Esophagus squamous epithelium (tissue), 5 donors: ENCODE measurements at regions not wholly inside any gene's neighbourhood (a gene's known extent, or its start where the extent isn't known, plus 50 kb on each side); places are given as distances from the start of the nearest gene placed in this dataset.

ENCODE experiments used
- DNase-seq: peaks from one replicate; lab custom pipeline; 2025; lab: John Stamatoyannopoulos, UW
- H3K27ac ChIP-seq, 4 donors: fragments of 200-600 bp; sonication (generic); one replicate each; pipeline ENCODE4 v1.5.1; 2016 to 2019; ENCODE audit warnings: mild to moderate bottlenecking in 1 of 4
- H3K27me3 ChIP-seq, 4 donors: fragments of 200-600 bp; sonication (generic); 1 replicate in 3 of 4; 2 replicates in 1 of 4; pipeline versions ENCODE4 v1.5.1 to v1.6.0; 2017 to 2021; ENCODE audit warnings: antibody characterized with exemption in 1 of 4
- H3K36me3 ChIP-seq, 3 donors: fragments of 200-600 bp; sonication (generic); one replicate each; pipeline ENCODE4 v1.5.1; 2016 to 2019
- H3K4me1 ChIP-seq, 3 donors: fragments of 200-600 bp; sonication (generic); one replicate each; pipeline ENCODE4 v1.5.1; 2017 to 2019
- H3K4me3 ChIP-seq, 4 donors: fragments of 200-600 bp; sonication (generic); 1 replicate in 3 of 4; 2 replicates in 1 of 4; pipeline ENCODE4 v1.5.1; 2016 to 2019; ENCODE audit warnings: mild to moderate bottlenecking in 2 of 4, moderate library complexity in 1 of 4
- H3K9me3 ChIP-seq, 3 donors: fragments of 200-600 bp; sonication (generic); one replicate each; pipeline ENCODE4 v1.5.1; 2016 to 2019
- POLR2A ChIP-seq, 4 donors: fragments of 450-650 bp; IDR thresholded peaks; one replicate each; pipeline ENCODE4 v1.6.1; 2017; ENCODE audit warnings: antibody characterized with exemption in 4 of 4, mild to moderate bottlenecking in 4 of 4, moderate library complexity in 3 of 4
- WGBS, 2 donors: methylation state at CpG; one replicate each; pipeline ENCODE4 v1.1.5; 2018; 5-methylcytosine and 5-hydroxymethylcytosine counted together
- intact Hi-C: fragments of 100-400 bp; cut with DNase I; formaldehyde crosslinking; loops from one replicate; pipeline ENCODE4 v1.15.0; 2022
- TF ChIP-seq, protein P1 (sequence below), 6 experiments: fragments of 450-650 bp in 4 of 6; fragments of 200-600 bp in 2 of 6; sonication (generic) in 2 of 6; IDR thresholded peaks; one replicate each; pipeline ENCODE4 v1.5.1; 2016 to 2019; ENCODE audit warnings: antibody characterized with exemption in 6 of 6, mild to moderate bottlenecking in 4 of 6, moderate library complexity in 4 of 6
- donor health status: DM: yes; HTN: yes; CAD: no.

DNA sequence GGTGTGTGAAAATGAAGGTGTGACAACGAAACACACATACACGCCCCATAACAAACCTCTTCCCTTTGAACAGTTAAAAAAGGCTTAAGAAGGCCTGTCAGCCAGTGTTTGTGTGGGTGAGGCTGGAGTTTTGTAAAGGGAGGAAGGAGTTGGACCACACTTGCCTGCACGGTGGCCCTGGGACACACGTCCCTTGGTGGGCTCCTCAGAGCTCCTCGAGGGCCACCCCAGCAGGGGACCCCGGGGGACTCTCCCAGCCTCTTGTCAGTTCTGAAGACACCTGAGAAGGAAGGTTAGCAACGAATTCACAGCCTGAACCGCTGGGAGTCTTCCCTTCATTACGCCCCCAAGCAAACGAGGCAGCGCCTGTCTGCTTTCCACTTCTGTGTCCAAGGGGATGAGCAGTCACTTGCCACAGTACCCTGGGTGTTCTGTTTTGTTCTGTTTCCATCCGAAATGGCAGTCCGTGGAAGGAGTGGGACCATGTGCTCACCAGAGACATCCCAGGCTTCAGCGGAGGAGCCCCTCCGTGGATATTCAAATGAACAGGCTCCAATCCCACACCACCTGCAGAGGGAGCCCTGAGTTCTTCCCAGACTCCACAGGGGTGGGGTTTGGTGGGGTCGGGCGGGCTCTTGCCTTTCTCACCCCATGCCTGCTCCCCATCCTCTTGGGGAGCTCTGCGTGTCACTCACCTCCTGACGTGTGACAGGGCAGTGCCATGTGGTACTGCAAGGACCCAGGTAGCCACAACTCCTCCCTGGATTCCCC, 68.6 kb downstream of the NRN1 start:
- intact Hi-C loops, result no loop called here
- no peak for TF ChIP-seq POLR2A (IDR thresholded peaks at IDR 0.05)
- TF ChIP-seq, protein P1, sequence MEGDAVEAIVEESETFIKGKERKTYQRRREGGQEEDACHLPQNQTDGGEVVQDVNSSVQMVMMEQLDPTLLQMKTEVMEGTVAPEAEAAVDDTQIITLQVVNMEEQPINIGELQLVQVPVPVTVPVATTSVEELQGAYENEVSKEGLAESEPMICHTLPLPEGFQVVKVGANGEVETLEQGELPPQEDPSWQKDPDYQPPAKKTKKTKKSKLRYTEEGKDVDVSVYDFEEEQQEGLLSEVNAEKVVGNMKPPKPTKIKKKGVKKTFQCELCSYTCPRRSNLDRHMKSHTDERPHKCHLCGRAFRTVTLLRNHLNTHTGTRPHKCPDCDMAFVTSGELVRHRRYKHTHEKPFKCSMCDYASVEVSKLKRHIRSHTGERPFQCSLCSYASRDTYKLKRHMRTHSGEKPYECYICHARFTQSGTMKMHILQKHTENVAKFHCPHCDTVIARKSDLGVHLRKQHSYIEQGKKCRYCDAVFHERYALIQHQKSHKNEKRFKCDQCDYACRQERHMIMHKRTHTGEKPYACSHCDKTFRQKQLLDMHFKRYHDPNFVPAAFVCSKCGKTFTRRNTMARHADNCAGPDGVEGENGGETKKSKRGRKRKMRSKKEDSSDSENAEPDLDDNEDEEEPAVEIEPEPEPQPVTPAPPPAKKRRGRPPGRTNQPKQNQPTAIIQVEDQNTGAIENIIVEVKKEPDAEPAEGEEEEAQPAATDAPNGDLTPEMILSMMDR (IDR thresholded peaks at IDR 0.05), result no peak
- 54 to 76% methylated on average over 13 to 19 of the region's 19 CpGs for WGBS, 2 donors
- H3K9me3 ChIP-seq, result no peaks in the 10 kb centered on the region
- H3K4me3 ChIP-seq, result no peak overlapping the region
- H3K27me3 ChIP-seq, result peaks cover 0 to 8% (median 0%) of the 10 kb centered on the region in 4 donors
- H3K27ac ChIP-seq, result no peak overlapping the region
- no peak for DNase-seq
- H3K4me1 ChIP-seq, result peaks cover 0 to 26% (median 0%) of the 10 kb centered on the region in 3 donors
- H3K36me3 ChIP-seq, result no peaks in the 10 kb centered on the region

DNA sequence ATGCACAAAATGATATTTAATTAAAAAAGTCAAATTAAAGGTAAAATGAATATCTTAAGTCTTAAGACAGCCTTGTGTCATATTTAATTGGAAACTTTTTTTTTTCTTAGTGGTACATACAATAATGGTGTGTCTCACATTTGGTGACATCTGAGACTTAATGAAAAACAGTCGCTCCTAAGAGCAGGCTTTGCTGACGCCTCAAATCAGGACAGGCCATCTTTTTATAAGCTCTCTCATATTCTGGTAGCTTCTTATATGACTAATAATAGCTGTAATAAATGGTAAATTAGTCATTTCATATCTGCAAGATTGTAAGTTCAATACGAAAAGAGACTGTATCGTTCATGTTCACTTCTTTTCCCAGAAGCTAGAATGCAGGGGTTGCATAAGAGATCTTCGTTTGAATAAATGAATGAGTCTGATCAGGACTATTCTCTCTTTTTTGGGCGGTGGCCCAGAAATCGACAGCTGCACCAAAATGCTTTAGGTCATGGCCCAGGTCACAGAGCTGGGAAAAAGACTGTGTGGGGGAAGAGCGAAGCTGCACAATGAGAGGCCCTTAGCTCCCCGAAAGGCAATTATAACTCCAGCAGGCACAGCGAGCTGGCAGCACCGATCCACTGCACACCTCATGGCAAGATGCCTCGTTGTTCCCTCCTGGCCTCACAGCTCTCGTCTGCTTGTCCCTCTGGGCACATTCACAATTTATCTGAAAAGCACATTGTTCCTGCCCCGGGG, 69.4 kb downstream of the NRN1 start:
- peaks cover 0 to 26% (median 0%) of the 10 kb centered on the region in 3 donors for H3K4me1 ChIP-seq
- H3K9me3 ChIP-seq, result no peaks in the 10 kb centered on the region
- intact Hi-C loops, result no loop called here
- DNase-seq, result no peak
- H3K36me3 ChIP-seq, result no peaks in the 10 kb centered on the region
- TF ChIP-seq POLR2A (IDR thresholded peaks at IDR 0.05), result no peak
- TF ChIP-seq, protein P1 (IDR thresholded peaks at IDR 0.05), result no peak
- WGBS, 2 donors, result 44 to 52% methylated on average over 10 to 11 of the region's 14 CpGs
- no peak overlapping the region for H3K27ac ChIP-seq
- no peak overlapping the region for H3K4me3 ChIP-seq
- peaks cover 0 to 15% (median 0%) of the 10 kb centered on the region in 4 donors for H3K27me3 ChIP-seq

DNA sequence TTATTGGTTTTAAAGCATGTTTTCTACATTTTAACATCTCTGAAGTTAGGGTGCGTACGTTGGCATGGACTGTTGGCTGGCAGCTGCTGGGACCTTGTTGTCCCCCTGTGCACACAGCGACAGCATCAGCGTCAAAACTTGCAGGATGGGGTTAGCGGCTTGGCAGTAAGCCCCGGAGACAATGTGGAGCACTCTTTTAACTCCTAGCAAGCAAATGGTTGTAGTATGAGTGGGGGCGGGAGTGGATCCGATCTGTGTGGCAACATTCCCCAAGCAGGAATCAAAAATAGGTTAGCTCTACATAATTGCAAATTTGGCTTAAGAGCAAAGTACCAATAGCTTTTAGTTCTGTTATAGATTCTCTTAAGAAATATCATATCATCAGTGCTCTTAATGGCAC, 70.1 kb downstream of the NRN1 start:
- no peaks in the 10 kb centered on the region for H3K9me3 ChIP-seq
- DNase-seq, result no peak
- no peak overlapping the region for H3K27ac ChIP-seq

DNA sequence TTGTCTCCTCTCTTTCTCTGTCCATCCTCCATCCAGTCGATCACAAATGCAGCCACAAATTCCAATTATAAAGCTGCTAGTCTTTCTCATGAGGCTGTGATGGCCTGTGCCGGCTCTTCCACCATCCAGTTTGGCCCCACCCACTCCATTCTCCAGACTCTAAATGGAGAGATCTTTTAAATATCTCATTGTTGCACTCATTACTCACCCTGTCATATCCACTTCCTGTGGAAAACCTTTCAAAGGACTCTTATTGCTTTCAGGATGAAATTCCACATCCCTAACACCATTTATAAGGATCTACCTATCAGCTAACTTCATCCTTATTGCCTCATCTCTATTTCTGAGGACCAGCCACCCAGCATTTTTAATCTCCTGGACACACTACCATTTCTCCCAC, 70.6 kb downstream of the NRN1 start:
- TF ChIP-seq POLR2A (IDR thresholded peaks at IDR 0.05), result no peak
- TF ChIP-seq, protein P1 (IDR thresholded peaks at IDR 0.05), result no peak
- peaks cover 0 to 24% (median 0%) of the 10 kb centered on the region in 3 donors for H3K4me1 ChIP-seq
- no peaks in the 10 kb centered on the region for H3K9me3 ChIP-seq
- 73 to 76% methylated on average over 2 of the region's 2 CpGs for WGBS, 2 donors
- no peak for DNase-seq
- intact Hi-C loops, result no loop called here
- H3K27me3 ChIP-seq, result peaks cover 0 to 24% (median 0%) of the 10 kb centered on the region in 4 donors
- H3K4me3 ChIP-seq, result no peak overlapping the region
- no peak overlapping the region for H3K27ac ChIP-seq
- H3K36me3 ChIP-seq, result no peaks in the 10 kb centered on the region

More for the DNA sequence above, 70.1 kb downstream of the NRN1 start:
- Histone ChIP-seq H3K27me3 (peaks cover 0 to 22% (median 0%) of the 10 kb centered on the region in 4 donors), H3K4me3 (no peak overlapping the region), H3K4me1 (peaks cover 0 to 26% (median 0%) of the 10 kb centered on the region in 3 donors), H3K36me3 (no peaks in the 10 kb centered on the region)
- intact Hi-C loops, result no loop called here
- 65 to 85% methylated on average over 5 to 8 of the region's 8 CpGs for WGBS, 2 donors
- TF ChIP-seq, protein P1 (IDR thresholded peaks at IDR 0.05), result no peak
- no peak for TF ChIP-seq POLR2A (IDR thresholded peaks at IDR 0.05)

DNA sequence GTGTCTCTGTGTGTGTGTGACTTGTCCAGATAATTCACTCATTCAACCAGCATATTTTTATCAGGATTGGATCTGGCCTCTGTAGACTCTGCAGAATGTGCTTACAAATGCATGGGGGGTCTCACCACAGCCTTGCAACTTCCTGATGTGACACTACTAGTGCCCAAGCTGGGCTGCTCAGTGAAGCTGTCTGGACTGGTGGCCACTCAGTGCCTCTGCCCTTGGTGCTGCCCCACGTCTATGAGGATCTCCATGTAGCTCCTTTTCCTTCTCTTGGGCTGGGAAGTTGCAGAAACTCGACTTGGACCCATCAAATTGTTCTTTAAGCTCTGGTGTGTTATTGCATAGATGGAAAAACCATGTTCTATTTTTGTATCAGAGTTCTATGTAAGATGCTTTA, 75.8 kb downstream of the NRN1 start:
- Histone ChIP-seq H3K4me1 (no peaks in the 10 kb centered on the region), H3K27me3 (peaks cover 0 to 41% (median 0%) of the 10 kb centered on the region in 4 donors), H3K27ac (no peak overlapping the region), H3K36me3 (no peaks in the 10 kb centered on the region), H3K9me3 (peaks cover 0 to 7% (median 0%) of the 10 kb centered on the region in 3 donors), H3K4me3 (no peak overlapping the region)
- TF ChIP-seq POLR2A (IDR thresholded peaks at IDR 0.05), result no peak
- TF ChIP-seq, protein P1 (IDR thresholded peaks at IDR 0.05), result no peak
- WGBS, 2 donors, result 20 to 56% methylated on average over 2 of the region's 2 CpGs
- intact Hi-C loops, result no loop called here
- no peak for DNase-seq
